ENCODE measurements at regions not wholly inside any gene's neighbourhood (a gene's known extent, or its start where the extent isn't known, plus 50 kb on each side); places are given as distances from the start of the nearest gene placed in this dataset.

DNA sequence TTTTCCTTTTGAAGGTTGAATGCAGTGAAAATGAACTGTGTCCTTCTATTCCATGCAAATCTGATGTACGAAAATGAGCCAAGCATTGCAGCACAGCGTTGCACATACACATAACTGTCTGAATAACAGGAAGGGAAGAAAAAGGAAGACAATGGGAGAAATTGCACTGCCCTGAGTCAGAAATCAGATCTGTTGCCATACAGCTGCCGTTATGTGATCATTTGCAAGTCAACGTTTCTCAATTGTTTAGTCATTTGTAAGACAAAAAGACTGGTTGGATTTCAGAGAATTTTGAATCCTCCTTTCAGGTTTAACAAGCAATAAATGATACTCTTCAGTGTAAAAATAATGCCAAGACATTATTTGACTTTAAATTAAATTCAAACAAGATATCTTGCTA, 284.1 kb downstream of the DSEL start:
- TF ChIP-seq, protein P1, sequence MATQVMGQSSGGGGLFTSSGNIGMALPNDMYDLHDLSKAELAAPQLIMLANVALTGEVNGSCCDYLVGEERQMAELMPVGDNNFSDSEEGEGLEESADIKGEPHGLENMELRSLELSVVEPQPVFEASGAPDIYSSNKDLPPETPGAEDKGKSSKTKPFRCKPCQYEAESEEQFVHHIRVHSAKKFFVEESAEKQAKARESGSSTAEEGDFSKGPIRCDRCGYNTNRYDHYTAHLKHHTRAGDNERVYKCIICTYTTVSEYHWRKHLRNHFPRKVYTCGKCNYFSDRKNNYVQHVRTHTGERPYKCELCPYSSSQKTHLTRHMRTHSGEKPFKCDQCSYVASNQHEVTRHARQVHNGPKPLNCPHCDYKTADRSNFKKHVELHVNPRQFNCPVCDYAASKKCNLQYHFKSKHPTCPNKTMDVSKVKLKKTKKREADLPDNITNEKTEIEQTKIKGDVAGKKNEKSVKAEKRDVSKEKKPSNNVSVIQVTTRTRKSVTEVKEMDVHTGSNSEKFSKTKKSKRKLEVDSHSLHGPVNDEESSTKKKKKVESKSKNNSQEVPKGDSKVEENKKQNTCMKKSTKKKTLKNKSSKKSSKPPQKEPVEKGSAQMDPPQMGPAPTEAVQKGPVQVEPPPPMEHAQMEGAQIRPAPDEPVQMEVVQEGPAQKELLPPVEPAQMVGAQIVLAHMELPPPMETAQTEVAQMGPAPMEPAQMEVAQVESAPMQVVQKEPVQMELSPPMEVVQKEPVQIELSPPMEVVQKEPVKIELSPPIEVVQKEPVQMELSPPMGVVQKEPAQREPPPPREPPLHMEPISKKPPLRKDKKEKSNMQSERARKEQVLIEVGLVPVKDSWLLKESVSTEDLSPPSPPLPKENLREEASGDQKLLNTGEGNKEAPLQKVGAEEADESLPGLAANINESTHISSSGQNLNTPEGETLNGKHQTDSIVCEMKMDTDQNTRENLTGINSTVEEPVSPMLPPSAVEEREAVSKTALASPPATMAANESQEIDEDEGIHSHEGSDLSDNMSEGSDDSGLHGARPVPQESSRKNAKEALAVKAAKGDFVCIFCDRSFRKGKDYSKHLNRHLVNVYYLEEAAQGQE (IDR thresholded peaks at IDR 0.05; ENCODE audit: insufficient replicate concordance, low read depth): no peak
- TF ChIP-seq, protein P2, sequence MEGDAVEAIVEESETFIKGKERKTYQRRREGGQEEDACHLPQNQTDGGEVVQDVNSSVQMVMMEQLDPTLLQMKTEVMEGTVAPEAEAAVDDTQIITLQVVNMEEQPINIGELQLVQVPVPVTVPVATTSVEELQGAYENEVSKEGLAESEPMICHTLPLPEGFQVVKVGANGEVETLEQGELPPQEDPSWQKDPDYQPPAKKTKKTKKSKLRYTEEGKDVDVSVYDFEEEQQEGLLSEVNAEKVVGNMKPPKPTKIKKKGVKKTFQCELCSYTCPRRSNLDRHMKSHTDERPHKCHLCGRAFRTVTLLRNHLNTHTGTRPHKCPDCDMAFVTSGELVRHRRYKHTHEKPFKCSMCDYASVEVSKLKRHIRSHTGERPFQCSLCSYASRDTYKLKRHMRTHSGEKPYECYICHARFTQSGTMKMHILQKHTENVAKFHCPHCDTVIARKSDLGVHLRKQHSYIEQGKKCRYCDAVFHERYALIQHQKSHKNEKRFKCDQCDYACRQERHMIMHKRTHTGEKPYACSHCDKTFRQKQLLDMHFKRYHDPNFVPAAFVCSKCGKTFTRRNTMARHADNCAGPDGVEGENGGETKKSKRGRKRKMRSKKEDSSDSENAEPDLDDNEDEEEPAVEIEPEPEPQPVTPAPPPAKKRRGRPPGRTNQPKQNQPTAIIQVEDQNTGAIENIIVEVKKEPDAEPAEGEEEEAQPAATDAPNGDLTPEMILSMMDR (IDR thresholded peaks at IDR 0.05; ENCODE audit: insufficient read depth, low read length): no peak
- TF ChIP-seq GABPA (IDR thresholded peaks at IDR 0.05; ENCODE audit: low read depth) (no peak), SPI1 (IDR thresholded peaks at IDR 0.05; ENCODE audit: borderline replicate concordance, low read depth) (no peak), POLR2AphosphoS5 (IDR thresholded peaks at IDR 0.05; ENCODE audit: low read depth) (no peak)
- no peak overlapping the region for H3K4me3 ChIP-seq (replicated peaks; ENCODE audit: insufficient read depth, low read length)
- H3K27ac ChIP-seq (replicated peaks): no peak overlapping the region
- H3K27me3 ChIP-seq (ENCODE audit: insufficient read depth, poor library complexity, severe bottlenecking): no peaks in the 10 kb centered on the region
- DNase-seq (ENCODE audit: low read depth in 1 of 2, low spot score in 1 of 2): no peak

DNA sequence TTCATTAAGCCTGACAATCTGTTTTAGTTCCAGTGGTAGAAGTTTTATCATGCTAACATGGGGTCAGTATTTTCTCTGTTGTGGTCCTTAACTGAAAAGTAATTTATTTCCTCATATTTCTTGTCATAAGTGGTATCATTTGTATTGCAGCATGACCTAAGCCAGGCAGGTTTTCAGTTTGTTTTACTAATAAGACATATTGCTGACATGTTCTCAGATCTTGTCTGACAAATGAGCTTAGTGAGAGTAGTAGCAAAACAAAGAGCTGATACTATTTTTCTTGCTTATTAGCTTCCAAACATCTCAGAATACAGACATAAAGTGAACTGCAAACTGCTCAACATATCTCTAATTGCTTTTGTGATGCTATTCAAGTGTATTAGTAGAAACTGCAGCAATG, 293.6 kb downstream of the DSEL start:
- no peak overlapping the region for H3K27ac ChIP-seq (replicated peaks)
- H3K4me3 ChIP-seq (replicated peaks; ENCODE audit: insufficient read depth, low read length): no peak overlapping the region
- TF ChIP-seq POLR2AphosphoS5 (IDR thresholded peaks at IDR 0.05; ENCODE audit: low read depth): no peak
- TF ChIP-seq, protein P1 (IDR thresholded peaks at IDR 0.05; ENCODE audit: insufficient replicate concordance, low read depth): no peak
- TF ChIP-seq SPI1 (IDR thresholded peaks at IDR 0.05; ENCODE audit: borderline replicate concordance, low read depth): no peak
- TF ChIP-seq, protein P2 (IDR thresholded peaks at IDR 0.05; ENCODE audit: insufficient read depth, low read length): no peak
- TF ChIP-seq GABPA (IDR thresholded peaks at IDR 0.05; ENCODE audit: low read depth): no peak
- H3K27me3 ChIP-seq (ENCODE audit: insufficient read depth, poor library complexity, severe bottlenecking): no peaks in the 10 kb centered on the region
- DNase-seq (ENCODE audit: low read depth in 1 of 2, low spot score in 1 of 2): no peak

DNA sequence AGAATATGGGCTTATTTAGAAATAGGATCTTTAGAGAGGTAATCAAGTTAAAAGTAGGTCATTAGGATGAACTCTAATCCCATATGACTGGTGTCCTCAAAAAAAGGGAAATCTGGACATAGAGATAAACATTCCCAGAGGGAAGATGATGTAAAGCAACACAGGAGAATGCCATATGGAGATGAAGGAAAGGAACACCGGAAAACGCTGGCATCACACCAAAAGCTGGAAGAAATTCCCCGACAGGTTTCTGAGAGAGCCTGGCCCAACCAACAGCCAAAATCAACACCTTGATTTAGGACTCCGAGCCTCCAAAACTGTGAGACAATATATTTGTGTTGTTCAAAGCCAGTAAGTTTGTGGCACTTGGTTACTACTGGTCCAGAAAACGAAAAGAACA, 296.7 kb downstream of the DSEL start:
- Histone ChIP-seq H3K27me3 (ENCODE audit: insufficient read depth, poor library complexity, severe bottlenecking) (no peaks in the 10 kb centered on the region), H3K27ac (replicated peaks) (no peak overlapping the region), H3K4me3 (replicated peaks; ENCODE audit: insufficient read depth, low read length) (no peak overlapping the region)
- no peak for DNase-seq (ENCODE audit: low read depth in 1 of 2, low spot score in 1 of 2)
- TF ChIP-seq, protein P2 (IDR thresholded peaks at IDR 0.05; ENCODE audit: insufficient read depth, low read length): no peak
- TF ChIP-seq POLR2AphosphoS5 (IDR thresholded peaks at IDR 0.05; ENCODE audit: low read depth) (no peak), SPI1 (IDR thresholded peaks at IDR 0.05; ENCODE audit: borderline replicate concordance, low read depth) (no peak), GABPA (IDR thresholded peaks at IDR 0.05; ENCODE audit: low read depth) (no peak)
- TF ChIP-seq, protein P1 (IDR thresholded peaks at IDR 0.05; ENCODE audit: insufficient replicate concordance, low read depth): no peak
